HG03575 (cell line): ENCODE measurements at regions not wholly inside any gene's neighbourhood (a gene's known extent, or its start where the extent isn't known, plus 50 kb on each side); places are given as distances from the start of the nearest gene placed in this dataset.
"Not testable (repeated sequence)": the region's sequence is repeated elsewhere in the genome, so short reads cannot be mapped to it uniquely, and the experiment has no call there.

ENCODE experiments used
- ATAC-seq: cut with Tn5 transposase; IDR thresholded peaks from one replicate; pipeline ENCODE4 v1.9.1; 2021; ENCODE audit not compliant: unreplicated experiment, insufficient number of reproducible peaks, low FRiP score; ENCODE audit errors: extremely low read depth

GRCh38 chr2:215737477-215737876 is 275.9 kb downstream of the MREG start:
- no peak for ATAC-seq

DNA sequence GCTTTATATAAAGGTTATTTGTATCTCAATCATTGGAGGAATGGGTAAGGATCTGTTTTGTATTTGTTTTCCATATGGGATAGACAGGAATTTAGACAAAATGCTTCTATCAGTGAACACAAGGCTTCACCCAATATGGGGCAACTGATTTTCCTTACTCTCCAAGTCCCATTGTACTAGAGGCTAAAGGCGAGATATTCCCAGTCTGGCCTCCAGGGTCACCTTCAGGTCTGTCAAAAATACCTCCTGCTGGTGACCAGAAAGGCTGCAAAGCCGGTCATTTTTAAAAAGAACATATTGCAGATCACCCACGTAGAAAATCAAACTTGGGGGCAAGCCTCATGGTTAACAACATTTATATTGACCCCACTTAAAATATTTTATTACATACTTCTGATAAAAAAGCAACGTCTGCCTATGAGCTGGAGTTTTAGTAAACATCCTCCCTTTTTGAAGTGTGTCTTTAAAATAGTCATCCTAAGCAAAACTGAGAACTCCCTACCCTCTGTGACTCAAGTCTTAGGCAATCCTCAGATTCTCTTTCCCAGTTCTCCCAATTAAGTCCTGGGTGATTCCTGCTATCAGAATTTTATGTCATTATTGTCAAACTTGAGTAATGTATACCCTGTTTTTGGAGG is 276.6 kb downstream of the MREG start:
- no peak for ATAC-seq

GRCh38 chr2:215731108-215731658 is 282.2 kb downstream of the MREG start:
- no peak for ATAC-seq

DNA sequence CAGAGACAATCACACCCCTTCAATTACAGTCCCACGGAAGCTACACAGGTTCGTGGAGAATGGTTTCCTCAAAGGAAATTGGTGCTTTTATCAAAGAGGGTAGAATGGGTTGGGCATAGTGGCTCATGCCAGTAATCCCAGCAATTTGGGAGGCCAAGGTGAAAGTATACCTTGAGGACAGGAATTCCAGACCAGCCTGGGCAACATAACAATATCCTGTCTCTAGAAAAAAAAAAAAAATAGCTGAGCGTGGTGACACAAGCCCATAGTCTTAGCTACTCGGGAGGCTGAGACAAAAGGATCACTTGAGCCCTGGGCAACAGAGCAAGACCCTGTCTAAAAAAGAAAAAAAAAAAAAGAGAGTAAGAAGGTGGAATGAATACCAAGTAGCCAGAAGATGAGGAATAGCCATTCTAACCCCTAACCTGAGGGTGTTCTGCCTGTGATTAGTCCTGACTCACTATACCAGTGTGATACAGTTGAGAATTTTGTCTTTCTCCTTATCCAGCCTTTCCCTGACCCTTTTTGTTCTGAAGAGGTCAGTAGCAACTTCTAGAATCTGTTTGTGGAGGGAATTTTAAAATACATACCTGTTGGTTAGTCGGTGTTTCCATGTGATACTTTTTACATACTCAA is 283.2 kb downstream of the MREG start:
- no peak for ATAC-seq

DNA sequence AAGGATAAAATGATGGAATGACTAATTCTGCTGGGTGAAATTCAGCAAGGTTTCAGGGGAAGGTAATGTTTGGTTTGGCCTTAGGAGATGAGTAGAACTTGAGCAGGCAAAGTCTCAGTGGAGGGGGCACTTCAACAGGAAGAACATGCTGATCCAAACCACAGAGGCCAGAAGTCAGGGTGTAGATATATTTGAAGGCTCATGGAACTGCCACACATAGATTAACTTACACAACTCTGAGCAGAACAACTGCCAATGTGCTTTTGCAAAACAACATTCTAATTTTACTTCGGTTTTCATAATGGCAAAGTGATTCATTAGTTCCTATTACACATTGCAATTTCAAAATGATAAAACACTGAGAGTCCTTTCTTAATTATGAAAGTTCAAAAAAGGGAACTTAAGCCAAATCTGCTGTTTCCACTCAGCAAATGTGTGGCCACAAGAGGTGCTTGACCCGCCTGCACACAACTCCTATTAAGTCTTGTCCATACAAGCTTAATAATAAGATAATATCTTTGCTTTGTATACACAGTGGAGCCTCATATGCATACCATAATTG is 284.8 kb downstream of the MREG start:
- ATAC-seq, result no peak

DNA sequence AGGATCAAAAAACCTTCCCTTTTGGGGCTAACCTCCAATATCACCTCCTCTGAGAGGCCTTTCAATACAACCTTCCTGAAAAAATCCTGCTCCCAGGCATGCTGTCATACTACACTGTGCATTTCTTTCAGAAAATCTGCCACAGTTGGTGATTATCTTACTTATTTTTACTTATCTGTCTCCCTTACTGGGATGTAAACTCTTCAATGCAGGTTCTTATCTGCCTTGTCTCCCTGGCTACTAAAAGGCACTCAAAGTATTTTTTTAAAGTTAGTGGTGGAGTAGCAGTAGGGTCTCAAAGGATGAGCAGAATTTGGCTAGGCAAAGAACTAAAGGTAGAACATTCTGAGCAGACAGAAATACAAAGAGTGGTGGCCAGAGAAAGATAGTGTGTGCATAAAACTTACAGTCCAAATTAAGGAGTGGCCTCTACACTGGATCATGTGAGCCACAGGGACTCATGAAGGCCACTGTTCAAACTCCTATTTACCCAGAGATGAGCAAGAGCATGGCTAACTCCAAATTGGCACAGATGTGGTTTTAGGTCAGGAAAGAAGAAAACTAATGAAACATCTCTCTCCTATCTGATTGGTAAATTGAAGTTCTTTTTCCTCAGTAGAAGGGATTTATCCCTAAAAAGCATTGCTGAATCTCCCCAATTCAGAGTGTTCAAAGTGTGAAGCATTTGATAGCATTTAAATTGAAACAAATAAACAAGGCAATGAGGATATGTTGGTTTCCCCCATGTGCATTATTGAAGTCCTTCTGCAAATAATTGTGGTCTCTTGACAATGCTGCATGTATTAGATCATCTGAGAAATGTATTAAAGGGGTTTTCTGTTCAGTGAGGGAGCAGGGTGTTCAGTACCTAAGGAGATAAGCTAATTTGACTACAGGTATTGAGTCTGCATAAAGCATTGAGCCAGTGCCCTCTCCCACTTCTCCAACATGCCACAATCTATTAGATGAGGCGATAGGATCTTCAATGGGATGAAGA is 285.5 kb downstream of the MREG start:
- ATAC-seq, result no peak

DNA sequence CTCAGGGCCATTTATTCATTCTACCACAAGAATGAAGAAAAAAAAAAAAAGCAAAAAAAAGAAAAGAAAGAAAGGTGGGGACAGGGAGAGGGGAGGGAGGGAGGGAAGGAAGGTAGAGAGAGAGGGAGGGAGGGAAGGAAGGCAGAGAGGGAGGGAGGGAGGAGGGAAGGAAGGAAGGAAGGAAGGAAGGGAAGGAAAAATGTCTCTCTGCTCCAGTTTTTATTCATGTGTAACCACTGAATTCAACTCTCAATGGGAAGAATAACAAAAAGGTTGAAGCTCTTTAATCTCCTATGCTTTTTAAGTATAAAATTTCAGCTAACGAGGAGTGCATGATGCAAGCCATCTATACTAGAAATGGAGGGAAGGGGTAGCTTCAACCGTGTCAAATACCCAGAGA is 287.3 kb downstream of the MREG start:
- ATAC-seq, result no peak

GRCh38 chr2:215724146-215724545 is 288.3 kb upstream of the FN1 start:
- ATAC-seq, result no peak

GRCh38 chr2:215723631-215724011 is 287.8 kb upstream of the FN1 start:
- no peak for ATAC-seq

DNA sequence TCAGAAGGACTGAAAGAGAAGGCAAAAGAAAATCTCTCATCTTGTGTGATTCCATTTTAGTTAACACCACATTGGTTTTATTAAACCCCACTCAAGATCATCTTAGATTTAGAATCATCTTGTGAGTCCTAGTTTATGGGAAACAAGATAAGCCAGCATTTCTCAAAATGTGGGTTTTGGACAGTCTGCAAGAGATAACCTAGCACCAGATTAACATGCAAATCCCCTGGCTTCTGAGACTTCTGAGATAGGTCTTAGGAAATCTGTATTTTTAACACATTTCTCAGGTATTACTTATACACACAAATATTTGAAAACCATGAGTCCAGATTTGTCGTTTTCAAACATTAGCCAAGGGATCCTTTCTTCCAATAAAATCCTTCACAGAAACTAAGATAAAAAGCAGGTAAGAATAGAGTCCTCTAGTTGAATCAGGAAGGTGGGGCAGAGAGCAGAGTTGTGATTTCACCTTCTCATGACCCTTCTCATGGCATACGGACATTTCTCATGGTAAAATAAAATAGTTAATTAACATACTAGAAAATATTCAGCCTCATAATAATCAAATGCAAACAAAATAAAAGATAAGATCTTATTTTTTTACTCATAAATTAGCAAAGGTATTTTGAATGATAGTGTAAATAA is 287.2 kb upstream of the FN1 start:
- no peak for ATAC-seq

- ATAC-seq, result no peak
Measured at GRCh38 chr2:215722125-215722524, 286.3 kb upstream of the FN1 start.

GRCh38 chr2:215721515-215721914 is 285.6 kb upstream of the FN1 start:
- ATAC-seq, result not testable (repeated sequence)

DNA sequence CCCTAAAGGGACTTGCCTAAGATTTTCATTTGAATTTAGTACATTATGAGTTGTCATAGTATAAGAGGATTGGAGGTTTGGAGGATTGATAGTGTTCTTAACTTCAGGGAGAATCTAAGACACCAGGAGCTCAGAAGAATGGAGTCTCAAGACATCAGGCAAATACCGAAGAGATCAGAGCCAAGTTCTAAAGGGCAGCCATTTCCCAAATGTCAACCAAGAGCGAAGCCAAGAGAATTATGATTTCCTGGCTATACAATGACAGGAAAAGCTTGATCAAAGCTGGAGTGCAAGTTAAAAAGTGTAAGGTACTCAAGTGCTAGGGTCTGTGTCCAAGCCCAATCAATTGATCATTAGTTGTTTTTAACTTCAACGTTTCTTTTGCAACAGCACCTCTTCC is 283.0 kb upstream of the FN1 start:
- ATAC-seq, result no peak

GRCh38 chr2:215718436-215718835 is 282.6 kb upstream of the FN1 start:
- no peak for ATAC-seq

DNA sequence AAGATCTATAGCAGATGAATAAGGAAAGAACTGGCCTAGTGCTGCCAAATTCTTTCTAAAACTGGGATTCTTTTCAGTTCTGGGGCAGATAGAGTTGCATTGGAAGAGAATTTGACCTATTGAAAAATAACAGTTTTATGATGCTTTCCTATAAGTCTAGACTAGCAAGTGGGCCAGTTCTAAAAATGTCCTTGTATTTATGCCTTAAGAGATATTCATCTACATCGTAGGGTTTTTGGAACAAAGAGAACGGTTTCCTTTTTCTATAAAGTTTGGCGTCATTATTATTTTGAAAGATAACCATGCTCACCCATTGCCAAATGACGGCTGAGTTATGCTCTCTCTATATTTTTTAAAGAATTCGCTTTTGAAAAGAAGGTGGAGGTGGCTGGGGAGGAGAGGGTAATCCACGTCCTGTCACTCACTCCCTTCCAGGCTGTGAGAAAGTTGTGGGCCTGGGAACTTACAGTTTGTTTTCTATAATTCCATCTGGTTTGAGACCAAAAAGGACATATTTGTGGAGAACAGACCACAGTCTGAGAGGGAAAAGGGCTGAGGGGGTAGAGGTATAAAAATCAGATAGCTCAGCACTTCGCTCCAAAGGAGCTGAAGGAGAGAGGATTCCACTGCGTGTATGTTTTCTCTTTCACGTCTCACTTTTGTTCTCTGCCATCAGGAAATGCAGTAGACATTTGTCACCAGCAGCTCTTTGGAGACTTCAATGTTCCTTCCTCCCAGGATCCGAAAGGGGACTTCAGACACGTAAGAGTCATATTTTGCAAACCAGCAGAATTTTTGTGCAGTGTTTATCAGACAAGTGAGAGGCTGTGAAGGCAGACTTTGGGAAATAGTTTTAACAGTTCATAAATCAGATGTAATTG is 281.9 kb upstream of the FN1 start:
- ATAC-seq, result no peak

DNA sequence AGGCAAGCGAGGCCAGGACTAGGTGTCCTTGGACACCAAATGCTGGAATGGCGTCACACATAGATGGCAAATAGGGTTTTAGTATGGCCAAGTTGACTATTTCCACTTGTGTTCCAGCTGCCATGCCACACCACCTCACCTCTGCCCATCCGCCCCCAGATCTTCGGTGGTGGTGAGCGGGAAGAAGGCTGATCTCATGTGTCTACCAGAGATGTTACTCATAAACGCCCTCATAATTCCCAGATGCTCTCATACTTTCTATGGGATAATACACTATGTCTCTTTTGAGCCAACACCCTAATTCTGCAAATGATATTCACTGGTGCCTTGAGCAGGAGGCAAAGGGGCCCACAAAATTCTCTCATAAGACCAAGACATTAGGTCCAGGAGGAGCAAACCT is 281.1 kb upstream of the FN1 start:
- ATAC-seq, result no peak

- ATAC-seq, result no peak
Measured at GRCh38 chr2:215712871-215713790, 277.3 kb upstream of the FN1 start.
